HS-5 (cell line): ENCODE measurements at regions not wholly inside any gene's neighbourhood (a gene's known extent, or its start where the extent isn't known, plus 50 kb on each side); places are given as distances from the start of the nearest gene placed in this dataset.

Source experiments
- DNase-seq: peaks from one replicate; pipeline ENCODE4 v3.0.0-alpha.2; 2012; ENCODE audit warnings: low read depth

DNA sequence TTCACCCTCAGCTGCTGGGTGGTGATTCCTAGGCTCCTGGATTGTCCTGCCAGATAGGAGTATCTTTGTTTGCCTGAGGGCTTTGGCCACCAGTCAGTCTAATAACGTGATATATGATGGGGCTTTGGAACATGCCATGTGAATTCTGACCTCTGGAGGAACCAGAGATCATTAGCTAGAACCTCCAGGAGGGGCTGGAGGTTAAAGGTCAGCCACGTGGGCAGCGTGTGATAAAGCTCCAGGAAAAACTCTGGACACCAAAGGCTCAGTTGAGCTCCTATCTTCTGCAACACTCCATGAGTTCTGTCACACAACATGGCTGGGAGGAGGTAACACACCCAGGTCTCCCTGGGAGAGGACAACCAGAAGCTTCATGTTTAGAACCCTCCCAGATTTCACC is 251.1 kb downstream of the DAD1 start:
- no peak for DNase-seq

DNA sequence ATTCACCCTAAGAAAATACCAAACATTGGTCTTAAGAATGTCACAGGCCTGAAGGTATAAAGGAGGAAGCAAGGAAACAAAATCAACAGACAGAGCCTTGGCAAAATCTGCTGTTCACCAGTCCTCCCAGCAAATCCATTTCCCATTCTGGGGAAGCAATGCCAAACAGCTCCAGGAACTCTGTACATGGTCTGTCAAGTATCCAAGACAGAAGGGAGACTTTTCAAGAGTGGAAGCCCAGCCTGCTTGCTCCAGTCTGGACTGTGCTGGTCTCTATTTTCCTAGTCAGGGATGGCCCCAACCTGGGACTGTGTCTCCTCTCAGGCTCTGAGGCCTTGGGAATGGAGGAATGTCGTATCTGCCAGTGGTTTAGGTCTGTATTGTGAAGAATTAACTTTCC is 251.5 kb downstream of the DAD1 start:
- DNase-seq: no peak

DNA sequence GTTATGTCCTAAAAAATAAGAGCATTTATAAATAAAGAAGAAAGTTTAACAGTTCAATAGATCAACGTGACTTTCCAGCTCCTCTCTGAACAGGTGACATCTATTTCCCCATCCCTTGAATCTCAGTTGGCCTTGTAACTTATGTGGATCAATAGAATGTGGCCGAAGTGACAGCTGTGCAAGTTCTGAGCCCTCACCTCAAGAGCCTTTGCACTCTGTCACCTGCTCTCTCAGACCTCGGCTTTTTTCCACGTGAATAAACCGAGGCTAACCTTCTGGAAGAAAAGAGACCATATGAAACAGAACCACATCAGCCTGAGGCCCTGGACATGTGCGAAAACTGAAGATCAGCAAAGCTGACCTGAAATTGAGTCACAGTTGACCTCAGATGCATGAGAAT is 253.0 kb downstream of the DAD1 start:
- no peak for DNase-seq

DNA sequence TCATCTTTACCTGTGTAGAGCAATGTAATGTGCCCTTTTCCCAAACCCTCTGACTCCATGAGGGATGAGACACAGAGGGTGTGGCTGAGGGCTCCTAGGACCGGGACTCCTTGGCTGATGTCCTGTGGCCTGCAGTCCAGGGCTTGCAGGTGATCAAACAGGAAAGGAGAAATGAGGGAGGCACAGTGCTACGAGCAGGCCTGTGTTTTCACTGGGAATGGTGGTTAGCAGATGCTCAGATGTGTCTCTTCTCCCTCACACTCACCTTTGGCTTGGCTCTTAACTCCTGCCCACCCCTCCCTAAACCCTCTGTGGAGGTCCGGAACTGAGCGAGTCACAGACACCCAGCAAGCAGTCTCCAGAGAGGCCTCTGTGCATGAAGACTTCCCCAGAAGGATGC is 254.4 kb downstream of the DAD1 start:
- no peak for DNase-seq

DNA sequence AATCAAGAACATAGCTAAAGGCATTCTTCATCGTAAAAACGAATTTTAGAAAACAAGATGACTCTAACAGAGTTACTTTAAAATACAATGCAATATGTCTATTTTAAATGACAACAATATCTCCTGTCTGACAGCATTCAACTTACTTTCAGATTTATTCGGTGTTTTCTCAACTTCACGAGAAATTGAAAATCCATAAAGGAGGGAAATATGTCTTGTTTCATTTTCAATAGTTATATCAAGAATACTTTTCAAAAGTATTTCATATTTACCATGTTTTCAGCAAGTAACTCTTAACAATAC is 254.8 kb downstream of the DAD1 start:
- no peak for DNase-seq

DNA sequence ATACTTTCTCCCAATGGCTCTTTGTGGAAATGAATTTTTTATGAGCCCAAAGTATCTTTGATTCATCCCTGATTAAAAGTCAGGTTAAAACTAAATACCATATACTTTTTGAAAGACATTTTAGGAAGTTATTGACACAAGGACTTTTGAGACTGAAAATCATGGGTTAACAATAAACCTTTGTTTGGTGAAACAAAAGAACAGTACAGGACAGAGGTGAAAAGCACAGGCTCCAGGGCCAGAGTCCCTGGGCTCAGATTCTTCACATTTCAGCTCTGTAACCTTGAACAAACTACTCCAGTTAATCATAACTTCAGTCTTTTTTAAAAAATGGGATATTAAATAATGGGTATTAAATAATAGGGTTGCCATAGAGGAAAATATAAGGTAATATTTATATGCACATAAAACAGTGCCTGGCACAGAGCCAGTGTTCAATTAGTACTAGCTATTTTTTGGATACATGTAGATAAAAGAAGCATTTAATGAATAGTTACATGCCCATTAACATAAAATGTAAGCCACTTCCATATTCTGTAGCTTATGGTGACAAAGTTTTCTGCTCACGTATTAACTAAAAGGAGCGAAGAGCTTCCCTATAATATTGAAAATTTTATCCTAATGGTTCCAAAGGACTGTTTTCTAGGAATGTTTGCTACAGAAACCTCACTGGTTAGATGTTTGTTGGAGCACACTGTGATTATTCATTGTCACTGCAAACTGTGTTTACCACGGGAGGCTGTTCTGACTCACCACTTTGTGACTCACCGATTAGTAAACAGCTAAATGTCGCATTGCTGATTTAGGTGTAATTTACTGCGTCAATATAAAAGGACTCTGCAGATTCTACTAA is 255.4 kb downstream of the DAD1 start:
- peak; percentile 32 for DNase-seq

DNA sequence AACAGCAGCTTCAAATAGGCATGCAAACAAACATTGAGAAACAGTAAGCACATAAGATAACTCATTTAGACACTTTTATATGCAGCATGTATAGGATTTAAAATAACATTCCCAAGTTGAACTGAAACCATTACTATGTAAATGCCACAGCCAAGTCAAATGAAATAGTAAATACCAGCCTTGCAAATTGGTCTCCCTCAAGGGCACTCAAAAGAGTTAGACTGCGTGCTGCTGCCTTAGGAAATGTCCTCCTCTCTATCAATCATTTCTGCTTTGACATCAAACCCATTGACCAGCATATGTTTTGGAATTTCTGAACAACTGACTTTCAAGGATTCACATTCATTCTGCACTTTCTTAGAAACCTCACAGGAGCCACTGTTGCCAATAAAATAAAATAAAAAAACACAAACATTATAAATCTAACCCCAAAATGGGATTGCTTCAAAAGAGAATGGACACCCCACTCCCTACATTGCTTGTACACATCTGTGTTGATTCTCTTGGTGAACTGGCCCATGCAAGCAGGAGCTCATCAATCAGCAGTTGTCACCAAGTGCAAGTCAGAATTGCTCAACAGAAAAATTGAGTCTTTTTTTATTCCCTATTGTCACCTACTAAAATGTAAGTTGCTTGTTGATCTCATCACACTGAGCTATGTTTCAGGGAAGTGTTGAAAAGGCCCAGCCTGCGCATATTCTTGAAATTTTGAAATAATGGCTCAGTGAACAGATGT is 256.2 kb downstream of the DAD1 start:
- no peak for DNase-seq

DNA sequence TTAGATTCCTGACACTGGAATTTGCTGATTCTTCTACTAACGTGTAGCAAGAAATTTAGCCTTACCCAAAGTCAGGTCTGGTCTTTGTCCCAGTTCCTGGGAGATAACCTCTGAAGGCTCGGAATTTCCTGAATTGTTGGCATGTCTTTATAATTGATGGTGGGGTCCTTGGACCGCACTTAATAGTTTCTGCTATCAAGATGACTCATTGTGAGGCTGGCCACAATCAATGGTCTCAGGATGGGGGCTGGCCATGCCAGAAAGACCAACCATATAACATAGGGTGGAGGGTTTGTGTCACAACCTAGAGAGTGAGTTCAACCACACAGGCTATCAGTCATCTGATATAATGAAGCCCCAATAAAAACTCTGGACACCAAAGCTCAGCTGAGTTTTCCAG is 259.7 kb downstream of the DAD1 start:
- DNase-seq: no peak

DNA sequence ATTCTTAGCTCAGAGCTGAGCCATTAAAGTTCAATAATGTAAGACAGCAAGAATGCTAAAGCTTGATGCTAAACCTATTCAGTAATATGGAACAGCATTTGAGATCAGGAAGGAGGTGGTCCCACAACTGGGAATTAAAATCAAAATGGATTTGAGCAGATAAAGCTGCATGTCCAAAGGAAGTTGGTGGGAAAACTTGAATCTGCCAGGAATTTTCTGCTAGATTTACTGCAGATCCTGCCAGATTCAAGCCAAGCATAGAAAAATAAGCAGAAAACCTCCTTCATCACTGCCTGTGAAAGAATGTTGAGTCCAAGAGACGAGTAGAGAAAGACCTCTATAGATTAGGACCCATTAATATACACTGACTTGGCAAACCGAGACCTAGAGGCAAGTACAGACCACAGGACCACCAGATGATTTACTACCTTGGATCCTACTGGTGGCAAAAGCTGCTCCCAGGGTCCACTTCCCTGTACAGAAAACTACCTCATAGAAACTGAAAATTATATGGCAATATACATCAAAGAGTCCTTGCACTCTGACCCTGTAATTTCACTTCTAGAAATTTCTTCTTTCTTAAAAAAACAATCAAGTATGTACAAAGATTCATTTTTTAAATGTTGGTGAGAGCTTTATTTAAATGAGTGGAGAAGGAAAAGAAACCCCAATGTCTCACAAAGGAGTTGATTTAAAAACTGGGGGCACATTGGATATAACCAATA is 263.2 kb downstream of the DAD1 start:
- DNase-seq: no peak

DNA sequence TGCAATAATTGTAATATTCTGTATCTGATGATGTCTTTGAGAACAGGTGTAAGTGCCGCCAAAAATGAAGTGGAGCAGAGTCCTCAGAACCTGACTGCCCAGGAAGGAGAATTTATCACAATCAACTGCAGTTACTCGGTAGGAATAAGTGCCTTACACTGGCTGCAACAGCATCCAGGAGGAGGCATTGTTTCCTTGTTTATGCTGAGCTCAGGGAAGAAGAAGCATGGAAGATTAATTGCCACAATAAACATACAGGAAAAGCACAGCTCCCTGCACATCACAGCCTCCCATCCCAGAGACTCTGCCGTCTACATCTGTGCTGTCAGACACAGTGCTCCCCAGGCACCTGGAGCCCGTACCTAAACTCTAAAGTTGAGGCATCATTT is 268.7 kb downstream of the DAD1 start:
- DNase-seq: no peak

DNA sequence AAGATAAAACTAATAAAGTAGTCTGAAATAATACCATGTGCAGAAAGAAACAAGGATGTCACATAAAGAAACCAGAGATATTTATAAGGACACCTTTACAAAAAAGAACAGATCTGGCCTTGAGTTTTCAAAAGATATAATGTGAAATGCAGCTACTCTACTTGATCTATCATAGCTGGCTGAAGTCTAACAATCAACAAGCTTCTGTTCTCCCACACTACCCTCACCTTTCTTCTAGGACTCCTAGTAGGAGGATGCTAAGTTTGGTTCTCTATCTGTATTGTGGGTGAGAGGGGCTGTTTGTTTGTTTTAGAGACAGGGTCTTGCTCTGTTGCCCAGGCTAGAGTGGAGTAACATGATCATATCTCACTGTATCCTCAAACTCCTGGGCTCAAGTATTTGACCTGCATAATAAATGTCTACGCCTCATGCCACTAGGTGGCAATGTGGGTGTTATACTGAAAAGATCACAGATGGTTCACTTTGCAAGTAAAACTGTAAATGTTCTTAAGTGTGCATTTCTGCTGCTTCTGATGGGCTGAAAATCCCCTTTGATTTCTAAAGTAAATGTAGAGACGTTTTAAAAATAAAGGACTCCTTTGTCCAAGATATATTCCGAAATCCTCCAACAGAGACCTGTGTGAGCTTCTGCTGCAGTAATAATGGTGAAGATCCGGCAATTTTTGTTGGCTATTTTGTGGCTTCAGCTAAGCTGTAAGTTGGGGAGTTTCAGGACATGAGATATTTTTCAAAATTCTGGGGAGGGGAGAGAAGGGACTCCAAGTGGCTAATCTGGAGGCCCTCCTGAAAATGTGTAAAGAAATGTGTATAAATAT is 269.3 kb downstream of the DAD1 start:
- no peak for DNase-seq

DNA sequence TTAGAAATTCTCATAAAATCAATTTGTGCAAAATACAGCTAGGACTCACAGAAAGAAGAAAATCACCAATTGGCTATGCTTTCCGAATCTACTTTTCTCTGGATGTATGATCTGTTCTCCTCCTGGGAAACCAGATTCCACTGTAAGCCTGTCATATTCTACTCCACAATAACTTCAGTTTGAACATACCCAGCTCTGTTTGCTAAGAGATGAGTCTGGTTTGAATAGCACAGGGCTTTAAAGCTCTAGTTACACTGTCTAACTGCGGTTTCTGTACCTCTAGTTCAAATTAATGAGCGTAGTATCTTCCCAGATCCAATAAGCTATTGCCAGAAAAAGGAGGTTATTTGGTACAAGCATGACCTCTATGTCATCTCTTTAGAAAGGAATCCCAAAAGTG is 270.1 kb downstream of the DAD1 start:
- no peak for DNase-seq

DNA sequence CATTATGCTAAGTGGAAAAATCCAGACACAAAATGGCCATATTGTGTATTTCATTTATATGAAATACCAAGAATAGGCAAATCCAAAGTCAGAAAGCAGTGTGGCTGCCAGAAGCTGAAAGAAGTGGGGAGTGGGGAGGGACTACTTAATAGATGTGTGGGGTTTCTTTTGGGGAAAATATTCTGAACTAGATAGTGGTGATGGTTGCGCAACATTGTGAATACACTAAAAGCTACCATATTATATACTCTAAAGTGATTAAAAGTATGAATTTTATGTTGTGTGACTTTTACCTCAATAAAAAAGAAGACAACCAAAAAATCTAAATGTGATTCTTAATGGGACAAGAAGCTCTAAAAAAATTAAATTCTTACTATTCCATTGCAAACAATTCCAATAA is 272.6 kb downstream of the DAD1 start:
- DNase-seq: no peak

DNA sequence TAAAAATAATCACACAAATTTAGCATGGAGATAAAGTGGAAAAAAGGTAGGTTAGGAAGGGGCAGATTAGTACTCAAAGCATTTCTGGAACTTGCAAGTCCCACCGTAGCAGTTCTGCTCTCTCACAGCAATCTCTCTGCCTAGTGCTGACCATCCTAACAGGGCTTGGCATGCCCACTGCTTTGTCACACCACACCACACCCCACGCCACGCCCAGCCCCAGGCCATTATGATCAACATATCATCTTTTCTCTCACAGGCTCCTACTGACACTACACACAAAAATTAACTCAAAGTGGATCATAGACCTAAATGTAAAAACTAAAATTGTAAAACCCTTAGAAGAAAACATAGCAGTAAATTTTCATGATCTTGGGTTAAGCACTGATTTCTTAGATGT is 273.7 kb downstream of the DAD1 start:
- DNase-seq: no peak

DNA sequence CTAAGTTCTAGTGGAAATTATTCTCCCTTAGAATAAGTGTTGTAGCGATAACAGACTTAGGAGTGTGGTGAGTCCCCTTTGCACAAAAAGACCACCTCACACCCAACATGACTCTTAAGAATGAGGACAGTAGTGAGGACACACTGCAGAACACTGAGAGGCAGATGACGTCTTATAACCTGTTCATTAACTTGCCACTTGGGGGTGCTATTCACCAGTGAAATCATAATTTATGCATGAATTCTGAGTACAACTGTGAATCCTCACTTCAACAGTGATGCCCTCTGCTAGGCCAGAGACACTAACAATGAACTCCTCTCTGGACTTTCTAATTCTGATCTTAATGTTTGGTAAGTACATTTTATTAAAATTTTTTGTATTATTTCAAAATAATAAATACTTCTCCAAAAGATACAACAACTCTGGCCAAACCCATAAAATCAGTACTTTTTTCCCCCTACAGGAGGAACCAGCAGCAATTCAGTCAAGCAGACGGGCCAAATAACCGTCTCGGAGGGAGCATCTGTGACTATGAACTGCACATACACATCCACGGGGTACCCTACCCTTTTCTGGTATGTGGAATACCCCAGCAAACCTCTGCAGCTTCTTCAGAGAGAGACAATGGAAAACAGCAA is 274.7 kb downstream of the DAD1 start:
- no peak for DNase-seq

DNA sequence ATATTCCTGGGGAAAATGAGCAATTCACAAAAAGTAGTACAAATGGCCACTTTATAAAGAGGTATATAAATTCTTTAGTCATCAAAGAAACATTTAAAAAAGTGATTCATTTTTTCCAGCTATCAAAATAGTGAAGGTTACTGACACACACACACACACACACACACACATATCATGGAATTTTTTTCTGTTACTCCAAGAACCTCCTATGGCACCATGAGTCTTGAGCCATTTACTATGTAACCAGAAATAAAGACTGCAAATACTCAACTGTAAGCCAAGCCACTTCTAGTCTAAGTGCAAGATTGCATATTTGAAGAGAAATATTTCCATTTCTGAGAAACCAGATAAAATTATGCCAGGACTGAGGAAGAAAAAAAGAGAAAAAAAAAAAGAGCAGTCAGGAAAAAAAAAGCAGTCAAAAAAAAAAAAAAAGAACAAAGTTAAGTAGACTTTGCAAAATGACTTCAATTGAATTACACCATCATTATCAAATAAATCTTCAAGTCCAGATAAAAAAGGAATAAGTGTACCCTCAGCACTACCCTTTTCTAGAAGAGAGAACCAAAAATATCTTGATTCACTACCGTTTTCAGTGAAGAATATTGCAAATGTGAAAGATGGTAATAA is 275.7 kb downstream of the DAD1 start:
- DNase-seq: no peak

DNA sequence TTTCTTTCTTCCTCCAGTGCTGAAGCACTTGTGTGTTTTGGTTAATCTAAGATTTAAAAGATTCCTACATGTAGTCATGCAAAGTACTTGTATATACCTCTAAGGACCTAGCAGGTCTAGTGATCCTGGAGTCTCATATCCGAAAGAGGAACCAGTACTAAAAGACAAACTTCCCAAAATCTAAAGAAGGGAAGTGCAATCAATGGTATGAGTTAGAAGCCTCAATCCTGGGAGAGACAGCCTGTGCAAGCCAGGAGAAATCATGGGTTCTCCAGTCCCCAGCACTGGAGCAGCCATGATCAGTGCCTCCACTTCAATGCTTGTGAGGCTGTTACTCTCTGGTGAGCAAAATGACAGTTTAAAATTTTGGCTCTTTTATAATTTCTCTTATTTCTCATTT is 277.4 kb downstream of the DAD1 start:
- DNase-seq: no peak

DNA sequence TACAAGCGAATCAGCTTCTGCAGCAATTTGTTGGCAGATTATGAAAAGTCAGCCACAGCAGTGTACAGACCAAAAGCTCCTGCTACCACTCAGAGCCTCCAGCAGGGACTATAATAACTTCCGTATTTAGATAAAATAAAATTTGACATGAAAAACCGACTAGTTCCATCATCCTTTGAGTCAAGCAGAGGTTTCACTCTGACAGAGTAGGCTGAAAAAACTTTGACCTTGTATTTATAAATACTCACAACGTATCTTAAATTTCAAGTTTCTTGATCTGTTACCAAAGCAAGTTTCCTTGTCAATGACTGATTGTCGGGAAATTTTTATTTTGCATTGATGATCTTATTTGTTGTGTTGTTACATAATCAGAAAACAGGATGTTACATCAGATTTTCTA is 283.4 kb downstream of the DAD1 start:
- DNase-seq: no peak

DNA sequence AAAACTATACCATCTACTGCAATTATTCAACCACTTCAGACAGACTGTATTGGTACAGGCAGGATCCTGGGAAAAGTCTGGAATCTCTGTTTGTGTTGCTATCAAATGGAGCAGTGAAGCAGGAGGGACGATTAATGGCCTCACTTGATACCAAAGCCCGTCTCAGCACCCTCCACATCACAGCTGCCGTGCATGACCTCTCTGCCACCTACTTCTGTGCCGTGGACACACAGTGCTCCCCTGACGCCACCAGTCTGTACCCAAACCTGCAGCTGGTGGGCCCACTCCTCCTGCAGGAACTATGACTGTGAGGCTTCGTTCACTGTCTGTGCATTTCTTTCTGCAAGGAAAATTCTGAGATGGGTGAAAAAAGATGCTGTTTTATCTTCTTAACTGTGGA is 284.7 kb downstream of the DAD1 start:
- DNase-seq: no peak

DNA sequence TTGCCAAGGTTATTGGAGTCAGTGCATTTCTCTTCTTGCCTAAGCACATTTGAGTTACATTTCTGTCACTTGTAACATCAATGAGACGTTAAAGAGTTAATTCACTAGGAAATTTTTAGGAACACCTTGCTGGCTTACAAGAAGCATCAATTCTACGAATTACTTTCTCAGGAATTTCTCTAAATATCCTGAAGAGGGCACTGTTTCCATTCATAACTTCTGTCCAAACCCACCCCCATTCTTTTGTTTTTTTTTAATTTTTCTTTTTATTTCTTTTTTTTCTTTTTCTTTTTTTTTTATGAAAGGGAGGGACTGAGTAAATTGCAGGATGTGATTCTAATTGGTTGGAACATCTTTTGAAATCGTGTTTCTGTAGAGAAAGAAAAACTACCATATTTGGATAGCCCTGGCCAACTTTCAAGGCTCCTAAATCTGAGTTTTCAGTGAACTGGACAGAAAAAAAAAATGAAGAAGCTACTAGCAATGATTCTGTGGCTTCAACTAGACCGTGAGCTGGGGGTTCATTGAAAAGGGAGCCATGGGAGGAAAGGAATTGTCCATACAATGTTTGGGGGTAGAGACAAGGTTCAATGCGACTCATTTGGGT is 285.3 kb downstream of the DAD1 start:
- no peak for DNase-seq

DNA sequence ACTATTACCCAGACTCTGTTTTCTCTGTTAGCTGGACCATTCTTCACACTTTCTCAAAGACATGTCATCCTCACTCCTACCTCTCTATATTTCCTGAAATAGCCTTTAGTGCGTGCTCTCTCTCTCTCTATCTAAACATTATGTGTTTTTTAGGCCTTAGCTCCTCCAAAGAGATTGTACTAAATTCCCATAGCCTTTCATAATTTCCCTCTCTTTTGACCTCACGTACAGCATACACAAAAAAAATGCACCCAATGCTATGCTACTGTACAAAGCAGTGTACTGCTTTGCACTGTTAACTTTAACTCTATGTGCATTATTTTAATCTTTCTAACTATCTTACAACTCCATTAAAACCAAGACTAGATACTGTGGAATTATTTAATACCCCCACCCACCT is 288.4 kb downstream of the DAD1 start:
- no peak for DNase-seq
